GM10266 (cell line): ENCODE measurements at regions not wholly inside any gene's neighbourhood (a gene's known extent, or its start where the extent isn't known, plus 50 kb on each side); places are given as distances from the start of the nearest gene placed in this dataset.

Experiments used
- DNase-seq: peaks from one replicate; pipeline ENCODE4 v3.0.0; 2012; ENCODE audit errors: extremely low spot score
- TF ChIP-seq, protein P1 (sequence below): IDR thresholded peaks from 2 replicates; pipeline ENCODE4 v1.5.1; 2012; ENCODE audit warnings: mild to moderate bottlenecking, low read depth; ENCODE audit not compliant: control insufficient read depth, insufficient read depth; ENCODE audit errors: missing control alignments

GRCh38 chr16:62249069-62249468 lies 212.8 kb upstream of the CDH8 start:
- DNase-seq: no peak
- TF ChIP-seq, protein P1, sequence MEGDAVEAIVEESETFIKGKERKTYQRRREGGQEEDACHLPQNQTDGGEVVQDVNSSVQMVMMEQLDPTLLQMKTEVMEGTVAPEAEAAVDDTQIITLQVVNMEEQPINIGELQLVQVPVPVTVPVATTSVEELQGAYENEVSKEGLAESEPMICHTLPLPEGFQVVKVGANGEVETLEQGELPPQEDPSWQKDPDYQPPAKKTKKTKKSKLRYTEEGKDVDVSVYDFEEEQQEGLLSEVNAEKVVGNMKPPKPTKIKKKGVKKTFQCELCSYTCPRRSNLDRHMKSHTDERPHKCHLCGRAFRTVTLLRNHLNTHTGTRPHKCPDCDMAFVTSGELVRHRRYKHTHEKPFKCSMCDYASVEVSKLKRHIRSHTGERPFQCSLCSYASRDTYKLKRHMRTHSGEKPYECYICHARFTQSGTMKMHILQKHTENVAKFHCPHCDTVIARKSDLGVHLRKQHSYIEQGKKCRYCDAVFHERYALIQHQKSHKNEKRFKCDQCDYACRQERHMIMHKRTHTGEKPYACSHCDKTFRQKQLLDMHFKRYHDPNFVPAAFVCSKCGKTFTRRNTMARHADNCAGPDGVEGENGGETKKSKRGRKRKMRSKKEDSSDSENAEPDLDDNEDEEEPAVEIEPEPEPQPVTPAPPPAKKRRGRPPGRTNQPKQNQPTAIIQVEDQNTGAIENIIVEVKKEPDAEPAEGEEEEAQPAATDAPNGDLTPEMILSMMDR: no peak

GRCh38 chr16:62240722-62241121 lies 204.5 kb upstream of the CDH8 start:
- no peak for DNase-seq
- TF ChIP-seq, protein P1: no peak

DNA sequence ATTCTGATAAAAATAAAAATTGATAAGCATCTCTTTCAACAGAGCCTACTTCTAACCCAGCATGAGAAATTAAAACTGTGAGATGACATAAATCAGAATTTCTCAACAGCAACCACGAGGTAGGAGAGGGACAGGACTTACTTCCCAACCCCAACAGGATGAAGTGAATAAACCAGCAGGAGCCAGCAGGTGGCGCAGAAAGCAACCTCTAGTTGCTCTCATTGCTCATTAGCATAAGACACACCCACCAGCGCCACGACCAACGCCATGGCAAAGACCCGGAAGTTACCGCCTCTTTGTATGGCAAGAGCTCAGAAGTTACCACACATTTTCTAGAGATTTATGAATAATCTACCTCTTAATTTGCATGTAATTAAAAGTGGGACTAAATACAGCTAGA lies 189.4 kb upstream of the CDH8 start:
- TF ChIP-seq, protein P1: peak; percentile 42
- DNase-seq: peak; percentile 12

- TF ChIP-seq, protein P1: no peak
- no peak for DNase-seq
Measured at GRCh38 chr16:62224646-62225209, 188.5 kb upstream of the CDH8 start.

GRCh38 chr16:62216837-62217236 lies 180.6 kb upstream of the CDH8 start:
- DNase-seq: no peak
- TF ChIP-seq, protein P1: no peak

GRCh38 chr16:62213763-62214162 lies 177.5 kb upstream of the CDH8 start:
- no peak for DNase-seq
- TF ChIP-seq, protein P1: peak; percentile 3

DNA sequence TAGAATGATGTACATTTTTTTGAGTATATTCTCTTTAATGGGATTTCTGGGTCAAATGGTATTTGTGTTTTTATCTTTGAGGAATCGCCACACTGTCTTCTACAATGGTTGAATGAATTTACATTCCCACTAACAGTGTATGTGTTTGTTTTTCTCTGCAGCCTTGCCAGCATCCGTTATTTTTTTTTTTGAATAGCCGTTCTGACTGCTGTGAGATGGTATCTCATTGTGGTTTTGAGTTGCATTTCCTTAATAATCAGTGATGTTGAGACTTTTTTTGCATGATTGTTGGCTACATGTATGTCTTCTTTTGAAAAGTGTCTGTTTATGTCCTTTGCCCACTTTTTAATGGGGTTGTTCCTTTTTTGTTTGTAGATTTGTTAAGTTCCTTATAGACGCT lies 172.7 kb upstream of the CDH8 start:
- TF ChIP-seq, protein P1: no peak
- DNase-seq: no peak
